Right hindlimb (tissue), 1 donor: ENCODE measurements at regions not wholly inside any gene's neighbourhood (a gene's known extent, or its start where the extent isn't known, plus 50 kb on each side); places are given as distances from the start of the nearest gene placed in this dataset.
"Not testable (repeated sequence)": the region's sequence is repeated elsewhere in the genome, so short reads cannot be mapped to it uniquely, and the experiment has no call there.

Experiments
- DNase-seq: peaks from one replicate; pipeline ENCODE4 v3.0.0-alpha.2; 2018

GRCh38 chr1:29431138-29431537 lies 194.8 kb downstream of the PTPRU start:
- no peak for DNase-seq

GRCh38 chr1:29429656-29430055 lies 193.3 kb downstream of the PTPRU start:
- DNase-seq: no peak

GRCh38 chr1:29428997-29429396 lies 192.7 kb downstream of the PTPRU start:
- DNase-seq: no peak

- no peak for DNase-seq
These were observed 191.9 kb downstream of the PTPRU start for GRCh38 chr1:29428280-29428615.

- DNase-seq: no peak
These were observed 191.4 kb downstream of the PTPRU start for GRCh38 chr1:29427614-29428279.

GRCh38 chr1:29426701-29427279 lies 190.5 kb downstream of the PTPRU start:
- no peak for DNase-seq

GRCh38 chr1:29425631-29426030 lies 189.3 kb downstream of the PTPRU start:
- no peak for DNase-seq

GRCh38 chr1:29424266-29424665 lies 187.9 kb downstream of the PTPRU start:
- DNase-seq: no peak

GRCh38 chr1:29420202-29420601 lies 183.9 kb downstream of the PTPRU start:
- no peak for DNase-seq

- no peak for DNase-seq
These were observed 181.6 kb downstream of the PTPRU start for GRCh38 chr1:29417971-29418370.

GRCh38 chr1:29417147-29417858 lies 181.0 kb downstream of the PTPRU start:
- DNase-seq: no peak

GRCh38 chr1:29416267-29417146 lies 180.2 kb downstream of the PTPRU start:
- DNase-seq: no peak

- DNase-seq: no peak
These were observed 179.5 kb downstream of the PTPRU start for GRCh38 chr1:29415861-29416260.

GRCh38 chr1:29415156-29415830 lies 179.0 kb downstream of the PTPRU start:
- DNase-seq: no peak

GRCh38 chr1:29414086-29414485 lies 177.8 kb downstream of the PTPRU start:
- DNase-seq: no peak

- DNase-seq: no peak
These were observed 177.3 kb downstream of the PTPRU start for GRCh38 chr1:29413661-29414060.

GRCh38 chr1:29412591-29412990 lies 176.3 kb downstream of the PTPRU start:
- no peak for DNase-seq

- DNase-seq: no peak
These were observed 174.2 kb downstream of the PTPRU start for GRCh38 chr1:29410476-29410875.

- DNase-seq: no peak
These were observed 173.3 kb downstream of the PTPRU start for GRCh38 chr1:29409616-29410015.

GRCh38 chr1:29408831-29409605 lies 172.7 kb downstream of the PTPRU start:
- no peak for DNase-seq

- DNase-seq: no peak
These were observed 170.5 kb downstream of the PTPRU start for GRCh38 chr1:29406814-29407213.

GRCh38 chr1:29400203-29400602 lies 163.9 kb downstream of the PTPRU start:
- DNase-seq: not testable (repeated sequence)
